Neural cell (in vitro differentiated cells): ENCODE measurements at regions not wholly inside any gene's neighbourhood (a gene's known extent, or its start where the extent isn't known, plus 50 kb on each side); places are given as distances from the start of the nearest gene placed in this dataset.

Source experiments
- H2AFZ ChIP-seq: fragments of 200-600, 300-800 bp; sonication (generic), shearing (Covaris generic); 2 replicates; pipeline ENCODE4 v1.6.0; 2014; ENCODE audit warnings: low read depth, mild to moderate bottlenecking, antibody characterized with exemption, low read length, moderate library complexity
- H3F3A ChIP-seq: fragments of 200-600 bp; shearing (Covaris generic); 2 replicates; pipeline ENCODE4 v1.6.1; 2016; ENCODE audit warnings: mild to moderate bottlenecking, moderate library complexity, mixed read lengths, antibody characterized with exemption, low read length; ENCODE audit not compliant: insufficient read depth, poor library complexity, severe bottlenecking
- H3K27ac ChIP-seq: fragments of 200-600, 300-800 bp; sonication (generic), shearing (Covaris generic); 2 replicates; pipeline ENCODE4 v1.5.1; 2014; ENCODE audit warnings: mild to moderate bottlenecking, low read length, moderate library complexity
- H3K27me3 ChIP-seq: fragments of 300-800, 200-600 bp; sonication (generic), shearing (Covaris generic); 2 replicates; pipeline ENCODE4 v1.6.0; 2014; ENCODE audit warnings: mild to moderate bottlenecking, low read depth, low read length, moderate library complexity; ENCODE audit not compliant: insufficient read depth
- H3K36me3 ChIP-seq: fragments of 300-800, 200-600 bp; sonication (generic), shearing (Covaris generic); 2 replicates; pipeline ENCODE4 v1.5.1; 2014; ENCODE audit warnings: mild to moderate bottlenecking, antibody characterized with exemption, low read length, moderate library complexity; ENCODE audit not compliant: insufficient read depth
- H3K4me2 ChIP-seq: fragments of 300-800, 200-600 bp; sonication (generic), shearing (Covaris generic); 2 replicates; pipeline ENCODE4 v1.6.0; 2014; ENCODE audit warnings: mild to moderate bottlenecking, low read length
- H3K4me3 ChIP-seq: fragments of 300-800, 200-600 bp; sonication (generic), shearing (Covaris generic); 2 replicates; pipeline ENCODE4 v1.5.1; 2014; ENCODE audit warnings: mild to moderate bottlenecking, low read length, moderate library complexity
- H3K79me2 ChIP-seq: fragments of 200-600 bp; shearing (Covaris generic); replicated peaks from 2 replicates; pipeline ENCODE4 v1.6.0; 2014; ENCODE audit warnings: mild to moderate bottlenecking, low read length, moderate library complexity; ENCODE audit not compliant: insufficient read depth
- H3K9ac ChIP-seq: fragments of 300-800, 200-600 bp; sonication (generic), shearing (Covaris generic); 2 replicates; pipeline ENCODE4 v1.6.1; 2016; ENCODE audit warnings: mild to moderate bottlenecking, low read length, mixed read lengths
- H3K9me2 ChIP-seq: fragments of 200-600 bp; shearing (Covaris generic); 2 replicates; pipeline ENCODE4 v1.6.1; 2016; ENCODE audit warnings: mild to moderate bottlenecking, low read length, mixed read lengths; ENCODE audit not compliant: insufficient read depth
- H3K9me3 ChIP-seq: fragments of 200-600, 300-800 bp; sonication (generic), shearing (Covaris generic); 2 replicates; pipeline ENCODE4 v1.6.1; 2016; ENCODE audit warnings: mild to moderate bottlenecking, mixed run types, low read length, moderate library complexity, mixed read lengths
- H4K20me1 ChIP-seq: fragments of 200-600 bp; shearing (Covaris generic); 2 replicates; pipeline ENCODE4 v1.6.1; 2016; ENCODE audit warnings: mild to moderate bottlenecking, mixed run types; ENCODE audit not compliant: insufficient read depth
- EP300 ChIP-seq: fragments of 450-650 bp; conservative IDR thresholded peaks from 2 replicates; pipeline ENCODE4 v1.6.1; 2014; ENCODE audit warnings: antibody characterized with exemption, mild to moderate bottlenecking, moderate library complexity; ENCODE audit not compliant: poor library complexity, severe bottlenecking
- EZH2 ChIP-seq: fragments of 200-600, 300-800 bp; shearing (Covaris generic), sonication (generic); IDR thresholded peaks from 2 replicates; pipeline ENCODE4 v1.6.1; 2014; ENCODE audit warnings: antibody characterized with exemption, low read length, borderline replicate concordance, mild to moderate bottlenecking; ENCODE audit not compliant: insufficient read depth, poor library complexity, severe bottlenecking
- MXI1 ChIP-seq: fragments of 450-650 bp; conservative IDR thresholded peaks from 2 replicates; pipeline ENCODE4 v1.6.1; 2014; ENCODE audit warnings: antibody characterized with exemption, mild to moderate bottlenecking; ENCODE audit not compliant: poor library complexity, severe bottlenecking
- POLR2AphosphoS5 ChIP-seq: IDR thresholded peaks from 2 replicates; pipeline ENCODE4 v1.6.1; 2012
- RAD21 ChIP-seq: fragments of 450-650 bp; conservative IDR thresholded peaks from 2 replicates; pipeline ENCODE4 v1.6.1; 2014; ENCODE audit warnings: antibody characterized with exemption, mild to moderate bottlenecking, moderate library complexity
- SMC3 ChIP-seq: fragments of 450-650 bp; conservative IDR thresholded peaks from 2 replicates; pipeline ENCODE4 v1.6.1; 2014; ENCODE audit warnings: antibody characterized with exemption, mild to moderate bottlenecking, moderate library complexity; ENCODE audit not compliant: poor library complexity
- TAF1 ChIP-seq: IDR thresholded peaks from 2 replicates; pipeline ENCODE4 v1.6.1; 2012; ENCODE audit warnings: low read depth
- TF ChIP-seq, protein P1 (sequence below): IDR thresholded peaks from 2 replicates; pipeline ENCODE4 v1.6.1; 2012; ENCODE audit warnings: borderline replicate concordance
- TF ChIP-seq, protein P2 (sequence below): fragments of 450-650 bp; IDR thresholded peaks from 2 replicates; pipeline ENCODE4 v1.5.1; 2014; ENCODE audit warnings: antibody characterized with exemption, mild to moderate bottlenecking, moderate library complexity; ENCODE audit not compliant: poor library complexity, severe bottlenecking

DNA sequence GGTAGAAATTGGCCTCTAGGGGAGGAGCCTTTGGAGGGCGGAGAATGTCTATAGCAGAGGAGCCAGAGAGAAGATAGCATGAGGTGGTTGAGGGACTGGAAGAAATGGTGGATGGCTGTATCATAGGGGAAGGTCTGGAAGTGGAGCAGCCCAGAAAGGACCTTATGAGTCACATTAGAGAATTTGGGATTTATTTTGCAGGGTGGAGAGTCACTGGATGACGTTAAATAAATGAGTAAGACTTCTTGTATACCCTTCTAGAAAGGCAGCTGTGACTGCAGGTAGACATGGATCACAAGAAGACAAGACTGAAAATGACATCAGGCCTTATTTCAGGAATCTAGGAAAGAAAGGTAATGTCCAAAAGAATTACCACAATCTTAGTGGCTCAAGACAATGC lies 208.2 kb upstream of the TMTC1 start:
- Histone ChIP-seq H2AFZ (no peak overlapping the region), H3K4me2 (no peak overlapping the region), H3K9me2 (no peaks in the 10 kb centered on the region), H3K36me3 (no peaks in the 10 kb centered on the region), H3K9ac (no peak overlapping the region), H3K4me3 (no peak overlapping the region), H3K27me3 (no peaks in the 10 kb centered on the region), H3K79me2 (no peaks in the 10 kb centered on the region), H3F3A (no peaks in the 10 kb centered on the region), H4K20me1 (no peaks in the 10 kb centered on the region), H3K9me3 (no peaks in the 10 kb centered on the region), H3K27ac (no peak overlapping the region)
- TF ChIP-seq POLR2AphosphoS5 (no peak), SMC3 (no peak), RAD21 (no peak), MXI1 (no peak), EZH2 (no peak), EP300 (no peak), TAF1 (no peak)
- TF ChIP-seq, protein P1, sequence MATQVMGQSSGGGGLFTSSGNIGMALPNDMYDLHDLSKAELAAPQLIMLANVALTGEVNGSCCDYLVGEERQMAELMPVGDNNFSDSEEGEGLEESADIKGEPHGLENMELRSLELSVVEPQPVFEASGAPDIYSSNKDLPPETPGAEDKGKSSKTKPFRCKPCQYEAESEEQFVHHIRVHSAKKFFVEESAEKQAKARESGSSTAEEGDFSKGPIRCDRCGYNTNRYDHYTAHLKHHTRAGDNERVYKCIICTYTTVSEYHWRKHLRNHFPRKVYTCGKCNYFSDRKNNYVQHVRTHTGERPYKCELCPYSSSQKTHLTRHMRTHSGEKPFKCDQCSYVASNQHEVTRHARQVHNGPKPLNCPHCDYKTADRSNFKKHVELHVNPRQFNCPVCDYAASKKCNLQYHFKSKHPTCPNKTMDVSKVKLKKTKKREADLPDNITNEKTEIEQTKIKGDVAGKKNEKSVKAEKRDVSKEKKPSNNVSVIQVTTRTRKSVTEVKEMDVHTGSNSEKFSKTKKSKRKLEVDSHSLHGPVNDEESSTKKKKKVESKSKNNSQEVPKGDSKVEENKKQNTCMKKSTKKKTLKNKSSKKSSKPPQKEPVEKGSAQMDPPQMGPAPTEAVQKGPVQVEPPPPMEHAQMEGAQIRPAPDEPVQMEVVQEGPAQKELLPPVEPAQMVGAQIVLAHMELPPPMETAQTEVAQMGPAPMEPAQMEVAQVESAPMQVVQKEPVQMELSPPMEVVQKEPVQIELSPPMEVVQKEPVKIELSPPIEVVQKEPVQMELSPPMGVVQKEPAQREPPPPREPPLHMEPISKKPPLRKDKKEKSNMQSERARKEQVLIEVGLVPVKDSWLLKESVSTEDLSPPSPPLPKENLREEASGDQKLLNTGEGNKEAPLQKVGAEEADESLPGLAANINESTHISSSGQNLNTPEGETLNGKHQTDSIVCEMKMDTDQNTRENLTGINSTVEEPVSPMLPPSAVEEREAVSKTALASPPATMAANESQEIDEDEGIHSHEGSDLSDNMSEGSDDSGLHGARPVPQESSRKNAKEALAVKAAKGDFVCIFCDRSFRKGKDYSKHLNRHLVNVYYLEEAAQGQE = no peak
- TF ChIP-seq, protein P2, sequence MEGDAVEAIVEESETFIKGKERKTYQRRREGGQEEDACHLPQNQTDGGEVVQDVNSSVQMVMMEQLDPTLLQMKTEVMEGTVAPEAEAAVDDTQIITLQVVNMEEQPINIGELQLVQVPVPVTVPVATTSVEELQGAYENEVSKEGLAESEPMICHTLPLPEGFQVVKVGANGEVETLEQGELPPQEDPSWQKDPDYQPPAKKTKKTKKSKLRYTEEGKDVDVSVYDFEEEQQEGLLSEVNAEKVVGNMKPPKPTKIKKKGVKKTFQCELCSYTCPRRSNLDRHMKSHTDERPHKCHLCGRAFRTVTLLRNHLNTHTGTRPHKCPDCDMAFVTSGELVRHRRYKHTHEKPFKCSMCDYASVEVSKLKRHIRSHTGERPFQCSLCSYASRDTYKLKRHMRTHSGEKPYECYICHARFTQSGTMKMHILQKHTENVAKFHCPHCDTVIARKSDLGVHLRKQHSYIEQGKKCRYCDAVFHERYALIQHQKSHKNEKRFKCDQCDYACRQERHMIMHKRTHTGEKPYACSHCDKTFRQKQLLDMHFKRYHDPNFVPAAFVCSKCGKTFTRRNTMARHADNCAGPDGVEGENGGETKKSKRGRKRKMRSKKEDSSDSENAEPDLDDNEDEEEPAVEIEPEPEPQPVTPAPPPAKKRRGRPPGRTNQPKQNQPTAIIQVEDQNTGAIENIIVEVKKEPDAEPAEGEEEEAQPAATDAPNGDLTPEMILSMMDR = no peak

DNA sequence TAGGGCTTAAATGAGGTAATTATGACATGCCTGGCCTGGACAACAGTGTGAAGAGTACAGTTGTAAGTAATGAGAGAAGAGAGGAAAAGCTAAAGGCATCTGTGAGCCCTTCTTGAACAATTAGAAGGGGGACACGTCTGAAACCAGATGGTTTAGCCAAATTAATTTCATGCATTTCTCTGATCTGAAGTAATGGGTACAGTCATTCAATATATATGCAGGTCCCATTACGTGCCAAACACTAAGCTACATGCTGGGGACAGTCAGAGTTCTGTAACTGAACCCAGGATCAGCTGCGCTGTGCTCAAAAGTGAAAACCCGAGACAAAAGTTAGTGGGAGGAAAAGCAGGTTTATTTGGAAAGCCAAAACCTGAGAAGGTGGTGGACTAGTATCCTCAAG lies 207.2 kb upstream of the TMTC1 start:
- Histone ChIP-seq H3K4me3 (no peak overlapping the region), H4K20me1 (no peaks in the 10 kb centered on the region), H2AFZ (no peak overlapping the region), H3K27ac (no peak overlapping the region), H3K79me2 (no peaks in the 10 kb centered on the region), H3K9ac (no peak overlapping the region), H3K27me3 (no peaks in the 10 kb centered on the region), H3F3A (no peaks in the 10 kb centered on the region), H3K4me2 (no peak overlapping the region), H3K9me2 (no peaks in the 10 kb centered on the region), H3K36me3 (no peaks in the 10 kb centered on the region), H3K9me3 (no peaks in the 10 kb centered on the region)
- TF ChIP-seq EP300 (no peak), POLR2AphosphoS5 (no peak), MXI1 (no peak), RAD21 (no peak)

DNA sequence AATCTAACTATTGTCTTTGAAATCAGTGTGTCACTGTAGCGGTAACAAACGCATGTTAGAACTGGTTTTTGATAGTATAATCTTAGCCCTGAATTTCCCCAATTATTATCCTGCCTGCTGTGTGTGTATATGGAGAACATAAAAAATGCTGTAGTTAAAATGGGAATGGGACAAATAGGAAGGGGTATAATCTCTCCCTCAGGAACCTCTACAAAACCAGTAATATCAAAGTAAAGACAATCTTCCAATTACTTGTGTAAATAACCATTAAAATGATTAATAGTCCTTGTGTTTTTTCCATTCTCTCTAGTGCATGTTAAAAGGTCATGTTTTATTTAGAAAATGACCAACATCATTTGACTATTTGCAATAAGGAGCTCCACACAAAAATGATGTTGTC lies 200.1 kb upstream of the TMTC1 start:
- H2AFZ ChIP-seq = no peak overlapping the region
- TF ChIP-seq TAF1 (no peak), EZH2 (no peak), EP300 (no peak), SMC3 (no peak), POLR2AphosphoS5 (no peak), RAD21 (no peak), MXI1 (no peak)
- TF ChIP-seq, protein P1 = no peak
- TF ChIP-seq, protein P2 = no peak
- H3K79me2 ChIP-seq = no peaks in the 10 kb centered on the region
- H3K9me2 ChIP-seq = no peaks in the 10 kb centered on the region
- no peaks in the 10 kb centered on the region for H3K36me3 ChIP-seq
- H4K20me1 ChIP-seq = no peaks in the 10 kb centered on the region
- no peaks in the 10 kb centered on the region for H3K27me3 ChIP-seq
- no peak overlapping the region for H3K9ac ChIP-seq
- no peak overlapping the region for H3K27ac ChIP-seq
- H3K4me3 ChIP-seq = no peak overlapping the region
- H3F3A ChIP-seq = no peaks in the 10 kb centered on the region
- H3K9me3 ChIP-seq = no peaks in the 10 kb centered on the region
- H3K4me2 ChIP-seq = no peak overlapping the region
